CD14-positive monocyte (primary cell): ENCODE measurements at regions not wholly inside any gene's neighbourhood (a gene's known extent, or its start where the extent isn't known, plus 50 kb on each side); places are given as distances from the start of the nearest gene placed in this dataset.

Experiments
- DNase-seq, 3 donors: peaks; one replicate each; pipeline ENCODE4 v3.0.0-alpha.2; 2011 to 2022
- H2AFZ ChIP-seq: 2 replicates; pipeline ENCODE4 v1.6.0; 2012; ENCODE audit warnings: mild to moderate bottlenecking, low read depth, low read length, inconsistent platforms; ENCODE audit not compliant: insufficient read depth, poor library complexity, severe bottlenecking
- H3K27ac ChIP-seq, 2 donors: 1 replicate in 1 of 2; 2 replicates in 1 of 2; pipeline ENCODE4 v1.5.1; 2012 to 2013; ENCODE audit warnings: low read length in 2 of 2, control low read depth in 1 of 2, inconsistent platforms in 1 of 2, low read depth in 1 of 2, mild to moderate bottlenecking in 1 of 2
- H3K27me3 ChIP-seq, 2 donors: one replicate each; pipeline versions ENCODE4 v1.6.0 to v1.6.1; 2011 to 2013; ENCODE audit warnings: low read length in 2 of 2; ENCODE audit not compliant: control insufficient read depth in 2 of 2, insufficient read depth in 2 of 2
- H3K36me3 ChIP-seq, 2 donors: replicated peaks in 1 of 2; 1 replicate in 1 of 2; 2 replicates in 1 of 2; pipeline versions ENCODE4 v1.5.1 to v1.6.1; 2012 to 2013; ENCODE audit warnings: low read length in 2 of 2, control low read depth in 1 of 2, inconsistent platforms in 1 of 2, mild to moderate bottlenecking in 1 of 2; ENCODE audit not compliant: insufficient read depth in 2 of 2, control insufficient read depth in 1 of 2
- H3K4me1 ChIP-seq, 2 donors: 1 replicate in 1 of 2; 2 replicates in 1 of 2; pipeline versions ENCODE4 v1.5.1 to v1.6.1; 2012 to 2013; ENCODE audit warnings: low read length in 2 of 2, control low read depth in 1 of 2, inconsistent platforms in 1 of 2, mild to moderate bottlenecking in 1 of 2, moderate library complexity in 1 of 2; ENCODE audit not compliant: insufficient read depth in 2 of 2, control insufficient read depth in 1 of 2
- H3K4me2 ChIP-seq: replicated peaks from 2 replicates; pipeline ENCODE3; 2012; ENCODE audit warnings: low read length, moderate library complexity, mild to moderate bottlenecking; ENCODE audit not compliant: poor library complexity, severe bottlenecking; ENCODE audit errors: extremely low read depth
- H3K4me3 ChIP-seq, 3 experiments: fragments of 200-600 bp in 1 of 3; sonication (generic) in 1 of 3; replicated peaks in 1 of 3; 1 replicate in 2 of 3; 2 replicates in 1 of 3; pipeline ENCODE4 v1.5.1; 2011 to 2013; ENCODE audit warnings: low read length in 3 of 3, mild to moderate bottlenecking in 3 of 3, control low read depth in 2 of 3, low read depth in 2 of 3, inconsistent platforms in 1 of 3, moderate library complexity in 1 of 3
- H3K79me2 ChIP-seq: 2 replicates; pipeline ENCODE4 v1.6.0; 2012; ENCODE audit warnings: mild to moderate bottlenecking, control low read depth, inconsistent platforms, low read length, moderate library complexity; ENCODE audit not compliant: insufficient read depth
- H3K9ac ChIP-seq: 2 replicates; pipeline ENCODE4 v1.6.0; 2017; ENCODE audit warnings: low read length, mild to moderate bottlenecking; ENCODE audit not compliant: insufficient read depth, poor library complexity, severe bottlenecking
- H3K9me3 ChIP-seq, 2 donors: replicated peaks in 1 of 2; 1 replicate in 1 of 2; 2 replicates in 1 of 2; pipeline versions ENCODE4 v1.5.1 to v1.6.1; 2012 to 2013; ENCODE audit warnings: low read length in 2 of 2, control low read depth in 1 of 2; ENCODE audit not compliant: control insufficient read depth in 1 of 2, insufficient read depth in 1 of 2
- H4K20me1 ChIP-seq: 2 replicates; pipeline ENCODE4 v1.6.0; 2012; ENCODE audit warnings: mild to moderate bottlenecking, low read length, control low read depth, moderate library complexity; ENCODE audit not compliant: insufficient read depth
- H3K27ac Mint-ChIP-seq, 7 donors: one replicate each; pipeline ENCODE4 v1.8.0; 2020; ENCODE audit warnings: mild to moderate bottlenecking in 7 of 7, mixed read lengths in 7 of 7, moderate library complexity in 6 of 7, inconsistent platforms in 2 of 7
- H3K27me3 Mint-ChIP-seq, 3 donors: one replicate each; pipeline ENCODE4 v1.8.0; 2021 to 2022; ENCODE audit warnings: low read depth in 3 of 3, mild to moderate bottlenecking in 3 of 3, mixed read lengths in 3 of 3, moderate library complexity in 3 of 3, inconsistent platforms in 1 of 3
- H3K36me3 Mint-ChIP-seq, 2 donors: one replicate each; pipeline ENCODE4 v1.8.0; 2020; ENCODE audit warnings: mixed read lengths in 2 of 2, inconsistent platforms in 1 of 2, mild to moderate bottlenecking in 1 of 2
- H3K4me1 Mint-ChIP-seq: one replicate; pipeline ENCODE4 v1.8.0; 2020; ENCODE audit warnings: mild to moderate bottlenecking, mixed read lengths
- H3K4me3 Mint-ChIP-seq, 2 donors: one replicate each; pipeline ENCODE4 v1.8.0; 2020; ENCODE audit warnings: mild to moderate bottlenecking in 2 of 2, mixed read lengths in 2 of 2, moderate library complexity in 1 of 2
- H3K9me3 Mint-ChIP-seq, 7 donors: one replicate each; pipeline ENCODE4 v1.8.0; 2020 to 2022; ENCODE audit warnings: mixed read lengths in 7 of 7, mild to moderate bottlenecking in 6 of 7, moderate library complexity in 6 of 7, inconsistent platforms in 2 of 7
- CTCF ChIP-seq: fragments of 200-600 bp; IDR thresholded peaks from one replicate; pipeline ENCODE4 v1.8.0; 2022; ENCODE audit warnings: antibody characterized with exemption, mild to moderate bottlenecking
- WGBS: methylation state at CpG from one replicate; pipeline ENCODE4 v1.1.5; 2013; ENCODE audit warnings: missing lambda C conversion rate; ENCODE audit not compliant: insufficient coverage; 5-methylcytosine and 5-hydroxymethylcytosine counted together
- intact Hi-C, 2 donors: fragments of 100-400 bp; cut with micrococcal nuclease; formaldehyde crosslinking; loops; one replicate each; pipeline versions ENCODE4 v1.15.0 to v1.15.1; 2023

DNA sequence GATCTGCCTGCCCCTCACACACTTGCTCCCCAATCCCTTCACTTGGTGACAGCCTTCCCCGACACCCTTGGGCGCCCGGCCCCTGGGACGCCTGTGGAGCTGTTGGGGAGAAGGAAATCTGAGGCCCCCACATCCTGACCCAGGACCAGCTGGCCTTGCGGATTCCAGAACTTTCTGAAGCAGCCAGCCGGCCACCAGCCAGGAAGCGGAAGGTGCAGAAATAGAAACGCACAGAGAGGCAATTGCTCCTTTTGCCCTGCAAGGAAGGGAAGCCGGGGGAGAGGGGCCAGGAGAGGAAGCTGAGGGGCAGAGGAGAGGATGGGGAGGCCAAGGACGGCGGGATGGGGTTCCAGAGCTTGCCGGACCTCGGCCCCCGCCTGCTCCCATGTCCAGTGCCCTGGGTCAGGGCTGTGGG lies 66.7 kb upstream of the LINC01488 start:
- no peak for DNase-seq
- H3K9me3 Mint-ChIP-seq: peaks cover 0 to 8% (median 4%) of the 10 kb centered on the region in 7 donors

GRCh38 chr11:69415411-69416142 lies 65.9 kb upstream of the LINC01488 start:
- peaks cover 7 to 36% (median 18%) of the 10 kb centered on the region in 3 donors for H3K27me3 Mint-ChIP-seq
- WGBS: 66% methylated on average over 11 of the region's 12 CpGs

More for the DNA sequence above, 66.7 kb upstream of the LINC01488 start:
- Mint-ChIP-seq H3K27ac (peak overlapping the region in 1 of 7 donors; percentile 57), H3K4me1 (peaks cover 22% of the 10 kb centered on the region), H3K27me3 (peaks cover 8 to 36% (median 18%) of the 10 kb centered on the region in 3 donors), H3K36me3 (no peaks in the 10 kb centered on the region), H3K4me3 (no peak overlapping the region)
- Histone ChIP-seq H3K4me2 (no peak overlapping the region), H3K4me1 (peaks cover 17 to 25% of the 10 kb centered on the region in 2 donors), H3K79me2 (no peaks in the 10 kb centered on the region), H3K27me3 (peaks cover 0 to 17% of the 10 kb centered on the region in 2 donors), H2AFZ (peak overlapping the region; percentile 55), H3K27ac (no peak overlapping the region), H3K9me3 (no peaks in the 10 kb centered on the region), H3K9ac (no peak overlapping the region), H4K20me1 (no peaks in the 10 kb centered on the region), H3K4me3 (no peak overlapping the region), H3K36me3 (no peaks in the 10 kb centered on the region)
- TF ChIP-seq CTCF: no peak
- WGBS: 3% methylated on average over 10 of the region's 14 CpGs
- intact Hi-C loops: no loop called here

More at GRCh38 chr11:69415411-69416142, 65.9 kb upstream of the LINC01488 start:
- Mint-ChIP-seq H3K9me3 (peaks cover 0 to 8% (median 4%) of the 10 kb centered on the region in 7 donors), H3K27ac (no peak overlapping the region), H3K4me1 (peaks cover 19% of the 10 kb centered on the region), H3K36me3 (no peaks in the 10 kb centered on the region), H3K4me3 (no peak overlapping the region)
- no peak overlapping the region for H2AFZ ChIP-seq
- H3K36me3 ChIP-seq: no peaks in the 10 kb centered on the region
- no peak overlapping the region for H3K4me2 ChIP-seq
- H3K9ac ChIP-seq: no peak overlapping the region
- H3K27ac ChIP-seq: no peak overlapping the region
- TF ChIP-seq CTCF: no peak
- no peak for DNase-seq
- no peaks in the 10 kb centered on the region for H3K9me3 ChIP-seq
- intact Hi-C loops: no loop called here
- H3K4me3 ChIP-seq: no peak overlapping the region
- H3K4me1 ChIP-seq: peaks cover 17 to 22% of the 10 kb centered on the region in 2 donors
- H3K79me2 ChIP-seq: no peaks in the 10 kb centered on the region
- H3K27me3 ChIP-seq: peaks cover 0 to 17% of the 10 kb centered on the region in 2 donors
- H4K20me1 ChIP-seq: no peaks in the 10 kb centered on the region
